GM12878 (cell line): ENCODE measurements at regions not wholly inside any gene's neighbourhood (a gene's known extent, or its start where the extent isn't known, plus 50 kb on each side); places are given as distances from the start of the nearest gene placed in this dataset.

Source experiments
- ASH2L ChIP-seq: fragments of 300-600, 200-600 bp; sonication (generic); IDR thresholded peaks from 2 replicates; pipeline ENCODE4 v1.6.1; 2017; ENCODE audit warnings: low read depth, mild to moderate bottlenecking, borderline replicate concordance
- CEBPB ChIP-seq, 2 experiments: fragments of 150-350 bp in 1 of 2; IDR thresholded peaks; 2 replicates each; pipeline ENCODE4 v1.6.1; 2012 to 2014; ENCODE audit warnings: low read depth in 2 of 2, low read length in 2 of 2, borderline replicate concordance in 1 of 2, inconsistent platforms in 1 of 2
- CHD4 ChIP-seq: fragments of 200-600 bp; sonication (generic); IDR thresholded peaks from 2 replicates; pipeline ENCODE4 v1.6.1; 2016; ENCODE audit warnings: mild to moderate bottlenecking
- IRF4 ChIP-seq: IDR thresholded peaks from 2 replicates; pipeline ENCODE4 v1.6.1; 2011; ENCODE audit warnings: low read depth, low read length
- RCOR1 ChIP-seq: conservative IDR thresholded peaks from 2 replicates; pipeline ENCODE4 v1.6.1; 2012; ENCODE audit warnings: low read depth, low read length, improper control_type of control experiment
- SMC3 ChIP-seq: IDR thresholded peaks from 2 replicates; pipeline ENCODE4 v1.6.1; 2011; ENCODE audit warnings: low read length, improper control_type of control experiment, borderline replicate concordance
- ZNF274 ChIP-seq: IDR thresholded peaks from one replicate; pipeline ENCODE4 v1.8.0; 2011; ENCODE audit not compliant: insufficient read length, insufficient read depth
- TF ChIP-seq, protein P1 (sequence below): fragments of 450-650 bp; IDR thresholded peaks from 2 replicates; pipeline ENCODE4 v1.6.1; 2018; ENCODE audit warnings: mild to moderate bottlenecking, low read depth, moderate library complexity; ENCODE audit not compliant: partially characterized antibody
- TF ChIP-seq, protein P2 (sequence below): IDR thresholded peaks from 2 replicates; pipeline ENCODE4 v1.6.1; 2012; ENCODE audit warnings: improper control_type of control experiment, low read depth, low read length; ENCODE audit not compliant: insufficient replicate concordance
- TF ChIP-seq, protein P3 (sequence below): fragments of 450-650 bp; conservative IDR thresholded peaks from 2 replicates; pipeline ENCODE4 v1.6.1; 2017; ENCODE audit warnings: mild to moderate bottlenecking, moderate library complexity

DNA sequence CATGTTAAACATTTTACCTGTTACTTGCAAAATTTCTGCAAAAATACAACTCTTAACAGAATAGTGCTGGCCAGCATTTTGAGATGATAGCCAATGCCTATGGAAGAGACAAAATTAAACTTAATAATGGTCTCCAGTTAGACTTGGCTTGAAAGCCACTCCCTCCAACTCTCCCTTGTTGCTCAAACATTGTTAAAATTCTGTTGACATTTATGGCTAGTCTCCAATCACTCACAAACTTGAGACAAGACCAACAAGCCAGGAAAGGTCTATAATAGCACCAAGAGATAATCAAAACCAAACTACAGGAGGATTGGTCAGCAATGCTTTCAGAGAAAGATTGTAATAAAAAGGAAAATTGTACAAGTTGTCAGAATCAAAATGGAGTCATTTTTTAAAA is 770.7 kb upstream of the NXPH2 start (continued):
- TF ChIP-seq, protein P1, sequence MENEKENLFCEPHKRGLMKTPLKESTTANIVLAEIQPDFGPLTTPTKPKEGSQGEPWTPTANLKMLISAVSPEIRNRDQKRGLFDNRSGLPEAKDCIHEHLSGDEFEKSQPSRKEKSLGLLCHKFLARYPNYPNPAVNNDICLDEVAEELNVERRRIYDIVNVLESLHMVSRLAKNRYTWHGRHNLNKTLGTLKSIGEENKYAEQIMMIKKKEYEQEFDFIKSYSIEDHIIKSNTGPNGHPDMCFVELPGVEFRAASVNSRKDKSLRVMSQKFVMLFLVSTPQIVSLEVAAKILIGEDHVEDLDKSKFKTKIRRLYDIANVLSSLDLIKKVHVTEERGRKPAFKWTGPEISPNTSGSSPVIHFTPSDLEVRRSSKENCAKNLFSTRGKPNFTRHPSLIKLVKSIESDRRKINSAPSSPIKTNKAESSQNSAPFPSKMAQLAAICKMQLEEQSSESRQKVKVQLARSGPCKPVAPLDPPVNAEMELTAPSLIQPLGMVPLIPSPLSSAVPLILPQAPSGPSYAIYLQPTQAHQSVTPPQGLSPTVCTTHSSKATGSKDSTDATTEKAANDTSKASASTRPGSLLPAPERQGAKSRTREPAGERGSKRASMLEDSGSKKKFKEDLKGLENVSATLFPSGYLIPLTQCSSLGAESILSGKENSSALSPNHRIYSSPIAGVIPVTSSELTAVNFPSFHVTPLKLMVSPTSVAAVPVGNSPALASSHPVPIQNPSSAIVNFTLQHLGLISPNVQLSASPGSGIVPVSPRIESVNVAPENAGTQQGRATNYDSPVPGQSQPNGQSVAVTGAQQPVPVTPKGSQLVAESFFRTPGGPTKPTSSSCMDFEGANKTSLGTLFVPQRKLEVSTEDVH, result no peak
- TF ChIP-seq CHD4, result no peak
- TF ChIP-seq IRF4, result no peak
- no peak for TF ChIP-seq CEBPB (IDR thresholded peaks at IDR 0.05; ENCODE audit: borderline replicate concordance in 1 of 2, low read depth in 2 of 2, low read length in 2 of 2)
- TF ChIP-seq ZNF274, result no peak
- TF ChIP-seq, protein P2, sequence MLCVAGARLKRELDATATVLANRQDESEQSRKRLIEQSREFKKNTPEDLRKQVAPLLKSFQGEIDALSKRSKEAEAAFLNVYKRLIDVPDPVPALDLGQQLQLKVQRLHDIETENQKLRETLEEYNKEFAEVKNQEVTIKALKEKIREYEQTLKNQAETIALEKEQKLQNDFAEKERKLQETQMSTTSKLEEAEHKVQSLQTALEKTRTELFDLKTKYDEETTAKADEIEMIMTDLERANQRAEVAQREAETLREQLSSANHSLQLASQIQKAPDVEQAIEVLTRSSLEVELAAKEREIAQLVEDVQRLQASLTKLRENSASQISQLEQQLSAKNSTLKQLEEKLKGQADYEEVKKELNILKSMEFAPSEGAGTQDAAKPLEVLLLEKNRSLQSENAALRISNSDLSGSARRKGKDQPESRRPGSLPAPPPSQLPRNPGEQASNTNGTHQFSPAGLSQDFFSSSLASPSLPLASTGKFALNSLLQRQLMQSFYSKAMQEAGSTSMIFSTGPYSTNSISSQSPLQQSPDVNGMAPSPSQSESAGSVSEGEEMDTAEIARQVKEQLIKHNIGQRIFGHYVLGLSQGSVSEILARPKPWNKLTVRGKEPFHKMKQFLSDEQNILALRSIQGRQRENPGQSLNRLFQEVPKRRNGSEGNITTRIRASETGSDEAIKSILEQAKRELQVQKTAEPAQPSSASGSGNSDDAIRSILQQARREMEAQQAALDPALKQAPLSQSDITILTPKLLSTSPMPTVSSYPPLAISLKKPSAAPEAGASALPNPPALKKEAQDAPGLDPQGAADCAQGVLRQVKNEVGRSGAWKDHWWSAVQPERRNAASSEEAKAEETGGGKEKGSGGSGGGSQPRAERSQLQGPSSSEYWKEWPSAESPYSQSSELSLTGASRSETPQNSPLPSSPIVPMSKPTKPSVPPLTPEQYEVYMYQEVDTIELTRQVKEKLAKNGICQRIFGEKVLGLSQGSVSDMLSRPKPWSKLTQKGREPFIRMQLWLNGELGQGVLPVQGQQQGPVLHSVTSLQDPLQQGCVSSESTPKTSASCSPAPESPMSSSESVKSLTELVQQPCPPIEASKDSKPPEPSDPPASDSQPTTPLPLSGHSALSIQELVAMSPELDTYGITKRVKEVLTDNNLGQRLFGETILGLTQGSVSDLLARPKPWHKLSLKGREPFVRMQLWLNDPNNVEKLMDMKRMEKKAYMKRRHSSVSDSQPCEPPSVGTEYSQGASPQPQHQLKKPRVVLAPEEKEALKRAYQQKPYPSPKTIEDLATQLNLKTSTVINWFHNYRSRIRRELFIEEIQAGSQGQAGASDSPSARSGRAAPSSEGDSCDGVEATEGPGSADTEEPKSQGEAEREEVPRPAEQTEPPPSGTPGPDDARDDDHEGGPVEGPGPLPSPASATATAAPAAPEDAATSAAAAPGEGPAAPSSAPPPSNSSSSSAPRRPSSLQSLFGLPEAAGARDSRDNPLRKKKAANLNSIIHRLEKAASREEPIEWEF, result no peak
- TF ChIP-seq, protein P3, sequence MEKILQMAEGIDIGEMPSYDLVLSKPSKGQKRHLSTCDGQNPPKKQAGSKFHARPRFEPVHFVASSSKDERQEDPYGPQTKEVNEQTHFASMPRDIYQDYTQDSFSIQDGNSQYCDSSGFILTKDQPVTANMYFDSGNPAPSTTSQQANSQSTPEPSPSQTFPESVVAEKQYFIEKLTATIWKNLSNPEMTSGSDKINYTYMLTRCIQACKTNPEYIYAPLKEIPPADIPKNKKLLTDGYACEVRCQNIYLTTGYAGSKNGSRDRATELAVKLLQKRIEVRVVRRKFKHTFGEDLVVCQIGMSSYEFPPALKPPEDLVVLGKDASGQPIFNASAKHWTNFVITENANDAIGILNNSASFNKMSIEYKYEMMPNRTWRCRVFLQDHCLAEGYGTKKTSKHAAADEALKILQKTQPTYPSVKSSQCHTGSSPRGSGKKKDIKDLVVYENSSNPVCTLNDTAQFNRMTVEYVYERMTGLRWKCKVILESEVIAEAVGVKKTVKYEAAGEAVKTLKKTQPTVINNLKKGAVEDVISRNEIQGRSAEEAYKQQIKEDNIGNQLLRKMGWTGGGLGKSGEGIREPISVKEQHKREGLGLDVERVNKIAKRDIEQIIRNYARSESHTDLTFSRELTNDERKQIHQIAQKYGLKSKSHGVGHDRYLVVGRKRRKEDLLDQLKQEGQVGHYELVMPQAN, result no peak
- TF ChIP-seq RCOR1, result no peak
- no peak for TF ChIP-seq SMC3
- no peak for TF ChIP-seq ASH2L
- TF ChIP-seq, all 136 proteins: peak for 0
